Vagina (tissue), 2 donors: ENCODE measurements at regions not wholly inside any gene's neighbourhood (a gene's known extent, or its start where the extent isn't known, plus 50 kb on each side); places are given as distances from the start of the nearest gene placed in this dataset.

Source experiments
- POLR2A ChIP-seq, 2 donors: fragments of 450-650 bp; IDR thresholded peaks; one replicate each; pipeline ENCODE4 v1.6.1; 2017; ENCODE audit warnings: antibody characterized with exemption in 2 of 2, mild to moderate bottlenecking in 2 of 2, moderate library complexity in 2 of 2
- TF ChIP-seq, protein P1 (sequence below), 3 experiments: fragments of 450-650 bp in 2 of 3; fragments of 200-600 bp in 1 of 3; sonication (generic) in 1 of 3; IDR thresholded peaks; one replicate each; pipeline ENCODE4 v1.5.1; 2017 to 2019; ENCODE audit warnings: antibody characterized with exemption in 3 of 3, mild to moderate bottlenecking in 2 of 3, moderate library complexity in 2 of 3

DNA sequence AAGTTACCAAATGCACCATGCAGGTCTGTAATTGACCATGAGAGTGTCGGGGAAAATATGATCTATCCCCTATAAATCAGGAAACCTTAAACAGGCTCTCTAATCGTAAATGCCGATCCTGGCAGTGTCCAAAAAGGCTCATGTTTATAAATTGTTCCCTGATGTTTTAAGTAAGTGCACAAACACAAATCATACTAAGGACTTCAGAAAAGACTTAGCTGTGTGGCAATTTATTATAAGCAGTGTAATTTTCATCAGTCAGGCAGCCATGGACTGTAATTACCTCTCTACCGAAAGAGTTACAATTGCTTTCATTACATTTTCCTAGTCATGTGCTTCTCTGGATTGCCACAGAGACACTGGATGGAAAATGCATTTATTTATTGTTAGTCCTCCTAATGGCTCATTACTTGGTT lies 73.4 kb upstream of the COX10 start:
- TF ChIP-seq, protein P1, sequence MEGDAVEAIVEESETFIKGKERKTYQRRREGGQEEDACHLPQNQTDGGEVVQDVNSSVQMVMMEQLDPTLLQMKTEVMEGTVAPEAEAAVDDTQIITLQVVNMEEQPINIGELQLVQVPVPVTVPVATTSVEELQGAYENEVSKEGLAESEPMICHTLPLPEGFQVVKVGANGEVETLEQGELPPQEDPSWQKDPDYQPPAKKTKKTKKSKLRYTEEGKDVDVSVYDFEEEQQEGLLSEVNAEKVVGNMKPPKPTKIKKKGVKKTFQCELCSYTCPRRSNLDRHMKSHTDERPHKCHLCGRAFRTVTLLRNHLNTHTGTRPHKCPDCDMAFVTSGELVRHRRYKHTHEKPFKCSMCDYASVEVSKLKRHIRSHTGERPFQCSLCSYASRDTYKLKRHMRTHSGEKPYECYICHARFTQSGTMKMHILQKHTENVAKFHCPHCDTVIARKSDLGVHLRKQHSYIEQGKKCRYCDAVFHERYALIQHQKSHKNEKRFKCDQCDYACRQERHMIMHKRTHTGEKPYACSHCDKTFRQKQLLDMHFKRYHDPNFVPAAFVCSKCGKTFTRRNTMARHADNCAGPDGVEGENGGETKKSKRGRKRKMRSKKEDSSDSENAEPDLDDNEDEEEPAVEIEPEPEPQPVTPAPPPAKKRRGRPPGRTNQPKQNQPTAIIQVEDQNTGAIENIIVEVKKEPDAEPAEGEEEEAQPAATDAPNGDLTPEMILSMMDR (IDR thresholded peaks at IDR 0.05), result no peak
- TF ChIP-seq POLR2A (IDR thresholded peaks at IDR 0.05), result no peak
